A549 (cell line): ENCODE measurements at regions not wholly inside any gene's neighbourhood (a gene's known extent, or its start where the extent isn't known, plus 50 kb on each side); places are given as distances from the start of the nearest gene placed in this dataset.

Source experiments
- CTCF ChIP-seq: fragments of >200 bp; sonication (Bioruptor Twin); formaldehyde crosslinking; IDR thresholded peaks from 3 replicates; pipeline ENCODE4 v1.5.1; 2016
- EP300 ChIP-seq, 2 experiments: fragments of >200 bp; sonication (Bioruptor Twin); formaldehyde crosslinking; IDR thresholded peaks; 2 replicates in 1 of 2; 3 replicates in 1 of 2; pipeline ENCODE4 v1.6.1; 2016 to 2017
- KDM1A ChIP-seq: fragments of 200-600 bp; sonication (generic); IDR thresholded peaks from 2 replicates; pipeline ENCODE4 v1.6.1; 2016; ENCODE audit warnings: low read depth, mild to moderate bottlenecking
- POLR2A ChIP-seq: IDR thresholded peaks from 2 replicates; pipeline ENCODE4 v1.6.1; 2012; ENCODE audit warnings: mild to moderate bottlenecking, low read length

GRCh38 chr14:97462081-97462480 is 664.9 kb downstream of the VRK1 start:
- TF ChIP-seq KDM1A (no peak), CTCF (no peak), EP300 (IDR thresholded peaks at IDR 0.05) (no peak), POLR2A (no peak)
